Activated T-helper 1 cell treated with anti-CD3 and anti-CD28 coated beads, Interleukin-12 subunit alpha, Interleukin-12 subunit beta, Interleukin-2, Interleukin-4 antibody, amounts not matched to agents 30 ng/mL and 10 ng/mL and 1 ng/mL, durations not matched to agents 14 hours and 24 hours and 36 hours (primary cell): ENCODE measurements at regions not wholly inside any gene's neighbourhood (a gene's known extent, or its start where the extent isn't known, plus 50 kb on each side); places are given as distances from the start of the nearest gene placed in this dataset.

Experiments
- DNase-seq: peaks from one replicate; pipeline ENCODE4 v3.0.0; 2021; ENCODE audit warnings: low spot score
- H3K27ac Mint-ChIP-seq: one replicate; pipeline ENCODE4 v1.8.0; 2021; ENCODE audit warnings: mild to moderate bottlenecking, mixed read lengths
- H3K27me3 Mint-ChIP-seq: one replicate; pipeline ENCODE4 v1.8.0; 2022; ENCODE audit warnings: mild to moderate bottlenecking, moderate library complexity, mixed read lengths; ENCODE audit not compliant: insufficient read depth
- H3K36me3 Mint-ChIP-seq: one replicate; pipeline ENCODE4 v1.8.0; 2021; ENCODE audit warnings: low read depth, mixed read lengths
- H3K4me1 Mint-ChIP-seq: one replicate; pipeline ENCODE4 v1.8.0; 2021; ENCODE audit warnings: low read depth, mixed read lengths
- H3K4me3 Mint-ChIP-seq: one replicate; pipeline ENCODE4 v1.8.0; 2021; ENCODE audit warnings: mild to moderate bottlenecking, moderate library complexity, mixed read lengths
- H3K9me3 Mint-ChIP-seq: one replicate; pipeline ENCODE4 v1.8.0; 2021; ENCODE audit warnings: mixed read lengths
- intact Hi-C: fragments of 100-400 bp; cut with micrococcal nuclease; formaldehyde crosslinking; loops from one replicate; pipeline ENCODE4 v1.15.1; 2024

GRCh38 chr1:118698911-118699310 lies 289.2 kb downstream of the TBX15 start:
- Mint-ChIP-seq H3K4me1 (no peaks in the 10 kb centered on the region), H3K27me3 (no peaks in the 10 kb centered on the region), H3K4me3 (no peak overlapping the region), H3K9me3 (peaks cover 25% of the 10 kb centered on the region), H3K36me3 (no peaks in the 10 kb centered on the region), H3K27ac (no peak overlapping the region)
- DNase-seq = no peak
- intact Hi-C loops = no loop called here

- intact Hi-C loops = no loop called here
- Mint-ChIP-seq H3K9me3 (peaks cover 18% of the 10 kb centered on the region), H3K4me1 (no peaks in the 10 kb centered on the region), H3K27me3 (no peaks in the 10 kb centered on the region), H3K4me3 (no peak overlapping the region), H3K36me3 (no peaks in the 10 kb centered on the region), H3K27ac (no peak overlapping the region)
- DNase-seq = no peak
Observed at GRCh38 chr1:118692143-118692542, 296.0 kb downstream of the TBX15 start.

- intact Hi-C loops = no loop called here
- DNase-seq = no peak
- Mint-ChIP-seq H3K27me3 (no peaks in the 10 kb centered on the region), H3K9me3 (peaks cover 4% of the 10 kb centered on the region), H3K36me3 (no peaks in the 10 kb centered on the region), H3K4me3 (no peak overlapping the region), H3K4me1 (no peaks in the 10 kb centered on the region), H3K27ac (no peak overlapping the region)
Observed at GRCh38 chr1:118688891-118689290, 299.3 kb downstream of the TBX15 start.

DNA sequence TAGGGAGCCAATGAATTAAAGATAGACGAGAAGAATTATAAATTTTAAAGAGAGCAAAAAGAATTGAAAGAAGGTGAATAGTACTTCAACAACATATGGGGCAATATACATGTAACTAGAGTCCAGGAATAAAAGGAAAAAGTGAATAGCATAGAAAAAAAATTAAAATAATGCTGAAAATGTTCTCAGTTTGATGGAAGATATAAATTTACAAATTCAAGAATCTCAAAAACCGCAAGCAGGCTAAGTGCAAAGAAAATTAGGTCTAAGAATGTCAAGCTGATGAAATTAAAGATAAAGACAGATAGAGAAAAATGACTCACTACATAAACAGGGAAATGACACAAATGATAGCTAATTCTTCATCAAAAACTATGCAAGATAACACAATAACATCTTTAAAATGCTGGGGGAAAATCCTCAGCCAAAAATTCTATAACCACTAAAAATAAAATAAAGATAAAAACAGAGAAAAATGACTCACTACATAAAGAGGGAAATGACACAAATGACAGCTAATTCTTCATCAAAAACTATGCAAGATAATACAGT lies 326.3 kb downstream of the TBX15 start:
- no peak for DNase-seq
- peaks cover 10% of the 10 kb centered on the region for H3K9me3 Mint-ChIP-seq
- no peak overlapping the region for H3K4me3 Mint-ChIP-seq
- H3K4me1 Mint-ChIP-seq = no peaks in the 10 kb centered on the region
- H3K27me3 Mint-ChIP-seq = no peaks in the 10 kb centered on the region
- H3K36me3 Mint-ChIP-seq = no peaks in the 10 kb centered on the region
- intact Hi-C loops = no loop called here
- H3K27ac Mint-ChIP-seq = no peak overlapping the region

GRCh38 chr1:118660769-118661168 lies 327.4 kb downstream of the TBX15 start:
- H3K9me3 Mint-ChIP-seq = peaks cover 6% of the 10 kb centered on the region
- H3K4me1 Mint-ChIP-seq = no peaks in the 10 kb centered on the region
- H3K36me3 Mint-ChIP-seq = no peaks in the 10 kb centered on the region
- H3K27me3 Mint-ChIP-seq = no peaks in the 10 kb centered on the region
- DNase-seq = no peak
- intact Hi-C loops = no loop called here
- H3K27ac Mint-ChIP-seq = no peak overlapping the region
- no peak overlapping the region for H3K4me3 Mint-ChIP-seq

GRCh38 chr1:118659646-118660045 lies 328.5 kb downstream of the TBX15 start:
- H3K36me3 Mint-ChIP-seq = no peaks in the 10 kb centered on the region
- intact Hi-C loops = no loop called here
- no peaks in the 10 kb centered on the region for H3K27me3 Mint-ChIP-seq
- no peak overlapping the region for H3K27ac Mint-ChIP-seq
- no peak for DNase-seq
- peaks cover 6% of the 10 kb centered on the region for H3K9me3 Mint-ChIP-seq
- no peak overlapping the region for H3K4me3 Mint-ChIP-seq
- no peaks in the 10 kb centered on the region for H3K4me1 Mint-ChIP-seq

- no peaks in the 10 kb centered on the region for H3K36me3 Mint-ChIP-seq
- H3K4me1 Mint-ChIP-seq = no peaks in the 10 kb centered on the region
- H3K27me3 Mint-ChIP-seq = no peaks in the 10 kb centered on the region
- H3K9me3 Mint-ChIP-seq = peaks cover 8% of the 10 kb centered on the region
- DNase-seq = no peak
- intact Hi-C loops = no loop called here
- no peak overlapping the region for H3K4me3 Mint-ChIP-seq
- no peak overlapping the region for H3K27ac Mint-ChIP-seq
Observed at GRCh38 chr1:118650107-118650807, 337.9 kb downstream of the TBX15 start.

- no peaks in the 10 kb centered on the region for H3K27me3 Mint-ChIP-seq
- H3K36me3 Mint-ChIP-seq = no peaks in the 10 kb centered on the region
- peaks cover 8% of the 10 kb centered on the region for H3K9me3 Mint-ChIP-seq
- H3K27ac Mint-ChIP-seq = no peak overlapping the region
- DNase-seq = no peak
- H3K4me1 Mint-ChIP-seq = no peaks in the 10 kb centered on the region
- intact Hi-C loops = no loop called here
- no peak overlapping the region for H3K4me3 Mint-ChIP-seq
Observed at GRCh38 chr1:118649369-118650106, 338.6 kb downstream of the TBX15 start.

DNA sequence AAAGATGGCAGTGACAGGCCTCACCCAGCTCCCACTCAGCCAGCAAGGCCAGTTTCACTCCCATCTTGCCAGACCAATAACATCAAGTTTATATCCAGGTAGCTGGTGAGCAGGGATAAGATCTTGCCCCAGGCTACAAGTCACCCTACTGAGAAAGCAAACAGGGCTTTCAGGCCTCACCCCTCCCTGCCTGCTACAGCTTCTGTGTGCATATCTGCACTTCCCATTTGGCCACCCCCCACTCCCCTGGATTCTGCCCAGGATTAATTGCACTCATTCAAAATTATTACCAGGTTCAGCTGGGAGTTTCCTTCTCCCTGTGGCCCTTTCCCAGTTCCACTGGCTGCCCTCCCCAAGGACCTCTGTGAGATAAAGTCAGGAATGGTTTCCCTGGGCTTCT lies 352.1 kb downstream of the TBX15 start:
- no peak overlapping the region for H3K4me3 Mint-ChIP-seq
- H3K36me3 Mint-ChIP-seq = no peaks in the 10 kb centered on the region
- no peaks in the 10 kb centered on the region for H3K27me3 Mint-ChIP-seq
- intact Hi-C loops = no loop called here
- DNase-seq = no peak
- H3K27ac Mint-ChIP-seq = no peak overlapping the region
- H3K9me3 Mint-ChIP-seq = peaks cover 28% of the 10 kb centered on the region
- H3K4me1 Mint-ChIP-seq = no peaks in the 10 kb centered on the region

DNA sequence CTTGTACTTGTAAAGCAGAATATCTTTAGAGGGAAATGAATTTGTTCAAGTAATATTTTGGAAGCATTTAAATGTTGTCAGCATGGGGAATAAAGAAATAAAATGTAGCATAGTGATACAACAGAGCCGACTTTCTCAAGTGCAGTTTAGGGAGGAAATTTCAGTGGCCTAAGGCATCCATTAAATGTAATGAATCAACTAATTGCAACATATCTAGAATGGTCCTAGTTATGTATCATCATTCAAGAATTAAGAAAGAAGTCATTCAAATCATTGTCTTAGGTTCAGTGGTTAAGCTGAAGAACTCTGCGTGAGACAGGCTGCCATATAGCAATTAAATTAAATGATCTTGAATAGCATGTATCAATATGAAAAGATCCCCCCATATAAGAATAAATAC lies 360.7 kb downstream of the TBX15 start:
- H3K36me3 Mint-ChIP-seq = no peaks in the 10 kb centered on the region
- H3K4me1 Mint-ChIP-seq = no peaks in the 10 kb centered on the region
- H3K27me3 Mint-ChIP-seq = no peaks in the 10 kb centered on the region
- intact Hi-C loops = no loop called here
- no peak overlapping the region for H3K4me3 Mint-ChIP-seq
- no peak overlapping the region for H3K27ac Mint-ChIP-seq
- H3K9me3 Mint-ChIP-seq = peaks cover 7% of the 10 kb centered on the region
- no peak for DNase-seq

GRCh38 chr1:118621839-118622238 lies 366.3 kb downstream of the TBX15 start:
- peaks cover 4% of the 10 kb centered on the region for H3K9me3 Mint-ChIP-seq
- intact Hi-C loops = no loop called here
- H3K4me3 Mint-ChIP-seq = no peak overlapping the region
- no peak overlapping the region for H3K27ac Mint-ChIP-seq
- no peaks in the 10 kb centered on the region for H3K36me3 Mint-ChIP-seq
- DNase-seq = no peak
- H3K4me1 Mint-ChIP-seq = no peaks in the 10 kb centered on the region
- no peaks in the 10 kb centered on the region for H3K27me3 Mint-ChIP-seq

DNA sequence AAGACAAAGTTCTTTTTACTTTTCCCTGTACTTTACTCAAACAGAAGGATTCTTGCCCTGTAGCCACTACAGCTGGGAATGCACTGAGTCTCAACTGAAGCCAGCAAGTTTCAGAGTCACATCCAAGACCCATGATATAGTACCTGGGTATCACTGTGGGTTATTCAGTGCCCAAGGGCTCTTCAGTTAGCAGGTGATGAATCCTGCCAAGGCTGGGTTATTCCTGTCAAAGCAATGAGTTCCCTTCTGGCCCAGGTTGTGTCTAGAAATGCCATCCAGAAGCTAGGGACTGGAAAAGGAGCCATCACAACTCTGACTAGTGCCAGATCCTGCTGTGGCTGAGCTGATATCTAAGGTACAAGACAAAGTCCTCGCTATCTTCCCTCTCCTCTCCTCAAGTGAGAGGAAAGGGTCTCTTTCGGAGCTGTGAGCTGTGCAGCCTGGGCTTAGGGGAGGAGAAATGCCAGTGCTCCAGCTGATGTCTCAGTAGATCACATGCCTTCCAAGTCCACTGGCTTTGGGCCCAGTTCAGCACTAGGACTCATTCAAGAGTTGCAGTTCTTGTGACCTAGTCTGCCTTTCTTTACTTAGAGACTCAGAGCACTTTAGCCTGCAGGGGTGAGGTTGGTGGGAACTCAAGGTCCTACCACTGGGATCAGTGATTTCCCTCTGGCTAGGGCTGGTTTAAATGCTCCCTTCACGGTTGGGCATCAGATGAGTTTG lies 369.4 kb downstream of the TBX15 start:
- H3K4me3 Mint-ChIP-seq = no peak overlapping the region
- no peak overlapping the region for H3K27ac Mint-ChIP-seq
- DNase-seq = no peak
- H3K9me3 Mint-ChIP-seq = peaks cover 12% of the 10 kb centered on the region
- H3K4me1 Mint-ChIP-seq = no peaks in the 10 kb centered on the region
- intact Hi-C loops = no loop called here
- H3K36me3 Mint-ChIP-seq = no peaks in the 10 kb centered on the region
- H3K27me3 Mint-ChIP-seq = no peaks in the 10 kb centered on the region

GRCh38 chr1:118617916-118618315 lies 370.2 kb downstream of the TBX15 start:
- no peaks in the 10 kb centered on the region for H3K36me3 Mint-ChIP-seq
- H3K9me3 Mint-ChIP-seq = peaks cover 12% of the 10 kb centered on the region
- no peak for DNase-seq
- no peaks in the 10 kb centered on the region for H3K4me1 Mint-ChIP-seq
- H3K4me3 Mint-ChIP-seq = no peak overlapping the region
- no peak overlapping the region for H3K27ac Mint-ChIP-seq
- intact Hi-C loops = no loop called here
- H3K27me3 Mint-ChIP-seq = no peaks in the 10 kb centered on the region
